ENCODE measurements at regions not wholly inside any gene's neighbourhood (a gene's known extent, or its start where the extent isn't known, plus 50 kb on each side); places are given as distances from the start of the nearest gene placed in this dataset.

DNA sequence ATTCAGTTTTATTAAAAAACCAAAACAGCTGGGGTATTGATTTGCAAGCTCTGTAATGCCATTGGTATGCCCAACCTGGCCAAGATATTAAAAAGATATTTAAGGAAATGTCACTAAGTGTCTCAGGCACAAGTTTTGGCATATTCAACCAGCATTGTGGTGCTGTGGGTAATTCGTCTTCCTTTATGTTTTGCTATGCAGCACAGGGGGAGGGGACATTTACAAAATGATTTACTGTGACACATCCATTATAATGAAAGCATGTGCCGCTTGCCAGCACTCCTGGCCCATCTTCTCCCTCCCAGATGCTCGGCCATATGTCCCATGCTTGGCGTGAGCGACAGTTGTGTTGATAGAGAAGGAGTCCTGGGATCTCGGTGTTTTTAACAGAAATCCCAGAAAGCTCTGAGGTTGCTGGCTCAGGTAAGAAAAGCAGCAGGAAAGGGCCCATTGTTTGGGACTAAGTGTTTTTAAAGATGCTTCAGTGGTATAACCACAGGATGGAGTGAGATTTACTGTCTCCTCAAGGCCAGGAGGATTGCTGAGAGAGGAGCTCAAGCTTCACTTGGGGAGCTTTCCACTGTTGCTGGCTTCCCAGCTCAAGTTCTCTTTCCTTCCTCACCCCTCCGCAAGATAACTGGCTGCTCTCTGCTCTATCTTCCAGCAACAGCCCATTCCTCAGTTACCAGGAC, 158.2 kb upstream of the TSC22D2 start:
- Histone ChIP-seq H3K9me3 (ENCODE audit: control insufficient read depth in 1 of 2, insufficient read depth in 1 of 2, low read depth in 1 of 2, low read length in 2 of 2) (no peaks in the 10 kb centered on the region), H3K36me3 (ENCODE audit: control insufficient read depth in 1 of 2, insufficient read depth in 2 of 2, low read length in 2 of 2) (no peaks in the 10 kb centered on the region), H2AFZ (ENCODE audit: low read depth, low read length, poor library complexity, severe bottlenecking) (no peak overlapping the region), H3K4me3 (replicated peaks in 1 of 2; ENCODE audit: low read depth in 1 of 2, low read length in 2 of 2) (no peak overlapping the region), H3K9me2 (ENCODE audit: insufficient read depth) (no peaks in the 10 kb centered on the region), H3K27me3 (ENCODE audit: insufficient read depth, low read length) (no peaks in the 10 kb centered on the region), H3K27ac (ENCODE audit: low read depth, low read length) (no peak overlapping the region), H3K79me2 (ENCODE audit: insufficient read depth, low read length) (no peaks in the 10 kb centered on the region), H3K9ac (ENCODE audit: low read length) (no peak overlapping the region), H3K4me1 (ENCODE audit: control insufficient read depth in 1 of 2, insufficient read depth in 2 of 2, low read length in 2 of 2) (peaks cover 4 to 8% of the 10 kb centered on the region in 2 experiments; a peak in 3 of 4 replicates), H3K4me2 (ENCODE audit: low read length) (no peak overlapping the region), H4K20me1 (ENCODE audit: insufficient read depth) (no peaks in the 10 kb centered on the region)
- no TSS peak for BruUV-seq (replicated peaks)
- ChIA-PET POLR2A (interaction anchor here (2.1 kb wide), 1 partner anchor 11 kb away, joined by 5 read pairs; no protein-coding TSS in a partner anchor), CTCF (interaction anchor here (2.8 kb wide), 1 partner anchor 11 kb away, joined by 14 read pairs; no protein-coding TSS in a partner anchor), RAD21 (ENCODE audit: low non-redundant PET in 1 of 2, low total read pairs in 2 of 2, uncharacterized antibody in 2 of 2, unreplicated experiment in 2 of 2) (interaction anchor here in 1 of 2 experiments (0.6 kb wide), 1 partner anchor 233 kb away, joined by 3 read pairs; no protein-coding TSS in a partner anchor)
- ATAC-seq, result no peak
- TF ChIP-seq SRF (IDR thresholded peaks at IDR 0.05; ENCODE audit: low read depth), result no peak
- TF ChIP-seq CBX3 (IDR thresholded peaks at IDR 0.05; ENCODE audit: low read depth), result no peak
- no peak for TF ChIP-seq FOSL1 (IDR thresholded peaks at IDR 0.05; ENCODE audit: low read depth)
- TF ChIP-seq ELF1 (IDR thresholded peaks at IDR 0.05; ENCODE audit: borderline replicate concordance, low read depth), result no peak
- TF ChIP-seq, protein P1, sequence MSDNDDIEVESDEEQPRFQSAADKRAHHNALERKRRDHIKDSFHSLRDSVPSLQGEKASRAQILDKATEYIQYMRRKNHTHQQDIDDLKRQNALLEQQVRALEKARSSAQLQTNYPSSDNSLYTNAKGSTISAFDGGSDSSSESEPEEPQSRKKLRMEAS (IDR thresholded peaks at IDR 0.05), result no peak
- no peak for TF ChIP-seq TCF7L2 (IDR thresholded peaks at IDR 0.05; ENCODE audit: borderline replicate concordance, extremely low read depth, insufficient read depth, insufficient read length)
- TF ChIP-seq, protein P2, sequence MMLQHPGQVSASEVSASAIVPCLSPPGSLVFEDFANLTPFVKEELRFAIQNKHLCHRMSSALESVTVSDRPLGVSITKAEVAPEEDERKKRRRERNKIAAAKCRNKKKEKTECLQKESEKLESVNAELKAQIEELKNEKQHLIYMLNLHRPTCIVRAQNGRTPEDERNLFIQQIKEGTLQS (IDR thresholded peaks at IDR 0.05), result no peak
- TF ChIP-seq, protein P3, sequence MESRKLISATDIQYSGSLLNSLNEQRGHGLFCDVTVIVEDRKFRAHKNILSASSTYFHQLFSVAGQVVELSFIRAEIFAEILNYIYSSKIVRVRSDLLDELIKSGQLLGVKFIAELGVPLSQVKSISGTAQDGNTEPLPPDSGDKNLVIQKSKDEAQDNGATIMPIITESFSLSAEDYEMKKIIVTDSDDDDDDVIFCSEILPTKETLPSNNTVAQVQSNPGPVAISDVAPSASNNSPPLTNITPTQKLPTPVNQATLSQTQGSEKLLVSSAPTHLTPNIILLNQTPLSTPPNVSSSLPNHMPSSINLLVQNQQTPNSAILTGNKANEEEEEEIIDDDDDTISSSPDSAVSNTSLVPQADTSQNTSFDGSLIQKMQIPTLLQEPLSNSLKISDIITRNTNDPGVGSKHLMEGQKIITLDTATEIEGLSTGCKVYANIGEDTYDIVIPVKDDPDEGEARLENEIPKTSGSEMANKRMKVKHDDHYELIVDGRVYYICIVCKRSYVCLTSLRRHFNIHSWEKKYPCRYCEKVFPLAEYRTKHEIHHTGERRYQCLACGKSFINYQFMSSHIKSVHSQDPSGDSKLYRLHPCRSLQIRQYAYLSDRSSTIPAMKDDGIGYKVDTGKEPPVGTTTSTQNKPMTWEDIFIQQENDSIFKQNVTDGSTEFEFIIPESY (IDR thresholded peaks at IDR 0.05; ENCODE audit: extremely low read depth, insufficient replicate concordance, low read length), result no peak
- no peak for TF ChIP-seq ZFX (IDR thresholded peaks at IDR 0.05)
- no peak for TF ChIP-seq EZH2phosphoT487 (IDR thresholded peaks at IDR 0.05; ENCODE audit: borderline replicate concordance)
- no peak for TF ChIP-seq EGR1 (IDR thresholded peaks at IDR 0.05; ENCODE audit: low read depth)
- no peak for TF ChIP-seq SIN3A (IDR thresholded peaks at IDR 0.05; ENCODE audit: low read depth)
- no peak for TF ChIP-seq ZNF274 (IDR thresholded peaks at IDR 0.05; ENCODE audit: low read depth, low read length)
- intact Hi-C loops (cut with micrococcal nuclease), result no loop called here
- no peak for DNase-seq (ENCODE audit: low read depth, low spot score)

Data from HCT116 (cell line).